ENCODE measurements at regions not wholly inside any gene's neighbourhood (a gene's known extent, or its start where the extent isn't known, plus 50 kb on each side); places are given as distances from the start of the nearest gene placed in this dataset.

GRCh38 chr4:102440498-102440897 lies 60.7 kb upstream of the NFKB1 start:
- DNase-seq (ENCODE audit: low read depth) = no peak

- DNase-seq (ENCODE audit: low read depth) = no peak
These were observed 58.9 kb upstream of the NFKB1 start for GRCh38 chr4:102441978-102442911.

DNA sequence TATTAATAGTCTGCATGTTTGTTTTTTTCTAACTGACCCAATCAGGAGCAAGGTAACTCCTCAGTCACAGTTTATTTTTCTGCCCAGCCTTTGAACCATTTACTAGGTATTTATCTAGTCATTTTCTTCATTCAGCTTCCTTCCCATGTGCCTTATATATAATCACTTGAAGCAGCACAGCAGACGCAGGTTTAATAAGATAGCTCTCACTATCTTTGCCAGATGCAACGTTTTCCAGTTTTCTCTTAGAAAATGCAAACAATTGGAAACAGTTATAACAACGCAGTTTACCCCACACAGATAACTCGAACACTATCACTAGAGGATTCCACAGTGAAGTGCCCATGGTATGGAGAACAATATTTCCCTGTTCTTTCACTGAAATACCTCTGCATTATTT lies 56.4 kb upstream of the NFKB1 start:
- DNase-seq (ENCODE audit: low read depth) = no peak

DNA sequence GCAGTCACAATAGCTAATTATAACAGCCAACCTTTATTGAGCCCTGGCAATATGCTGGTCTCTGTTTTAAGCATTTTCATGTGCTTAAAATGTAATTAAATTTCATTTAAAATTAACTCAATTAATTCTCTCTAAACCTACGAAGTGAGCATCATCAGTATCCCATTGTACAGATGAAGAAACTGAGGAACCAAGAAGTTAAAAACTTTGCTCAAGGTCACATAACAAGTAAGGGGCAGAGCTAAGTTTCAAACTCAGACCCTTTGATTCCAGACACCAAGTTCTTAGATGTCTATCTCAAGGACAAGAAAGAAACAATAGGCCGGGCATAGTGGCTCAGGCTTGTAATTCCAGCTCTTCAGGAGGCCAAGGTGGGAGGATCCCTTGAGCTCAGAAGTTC lies 55.9 kb upstream of the NFKB1 start:
- DNase-seq (ENCODE audit: low read depth) = no peak

GRCh38 chr4:102447413-102447812 lies 53.7 kb upstream of the NFKB1 start:
- no peak for DNase-seq (ENCODE audit: low read depth)

DNA sequence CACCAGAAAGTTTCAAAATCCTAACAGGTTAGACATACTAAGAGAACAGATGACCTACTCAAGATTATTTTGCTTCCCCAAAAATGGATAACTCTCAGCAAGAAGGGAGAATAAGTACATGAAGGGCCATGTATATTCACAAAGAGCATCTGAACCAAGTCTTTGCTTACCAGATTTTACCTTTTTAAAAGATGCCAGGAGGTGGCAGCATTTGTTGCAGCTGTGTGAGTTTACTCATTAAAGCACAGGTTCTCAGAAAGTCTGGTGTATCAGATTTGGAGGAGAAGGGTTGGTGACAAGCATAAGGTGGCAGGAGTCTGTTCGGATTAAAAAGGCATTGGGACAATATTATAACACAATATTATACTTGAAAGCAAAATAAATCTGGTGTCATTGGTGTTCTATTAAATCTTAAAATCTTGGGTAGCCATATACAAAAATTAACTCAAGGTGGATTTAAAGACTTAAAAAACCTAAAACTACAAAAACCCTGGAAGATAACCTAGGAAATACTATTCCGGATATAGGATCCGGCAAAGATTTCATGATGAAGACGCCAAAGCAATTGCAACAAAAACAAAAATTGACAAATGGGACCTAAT lies 51.3 kb upstream of the NFKB1 start:
- DNase-seq (ENCODE audit: low read depth) = peak; percentile 41

DNA sequence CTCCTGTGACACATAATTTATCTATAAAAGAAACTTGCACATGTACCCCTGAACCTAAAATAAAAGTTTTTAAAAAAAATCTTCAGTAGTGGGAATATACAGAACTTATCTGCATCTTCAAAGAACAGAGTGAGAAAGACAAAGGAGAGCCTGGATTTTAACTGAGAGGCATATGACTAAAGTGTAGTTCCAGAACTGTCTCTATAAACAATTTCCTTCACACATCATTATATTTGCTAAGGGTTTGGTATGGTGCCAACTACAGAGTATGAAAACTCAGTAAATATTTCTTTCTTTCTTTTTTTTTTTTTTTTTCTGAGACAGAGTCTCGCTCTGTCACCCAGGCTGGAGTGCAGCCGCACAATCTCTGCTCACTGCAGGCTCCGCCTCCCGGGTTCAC lies 49.9 kb upstream of the NFKB1 start:
- DNase-seq (ENCODE audit: low read depth) = no peak
